ENCODE measurements at regions not wholly inside any gene's neighbourhood (a gene's known extent, or its start where the extent isn't known, plus 50 kb on each side); places are given as distances from the start of the nearest gene placed in this dataset.

- no peak for DNase-seq (ENCODE audit: low spot score)
Measured at GRCh38 chr4:11342401-11342800, 86.3 kb downstream of the HS3ST1 start.

- DNase-seq (ENCODE audit: low spot score), result no peak
Measured at GRCh38 chr4:11341337-11342043, 87.2 kb downstream of the HS3ST1 start.

GRCh38 chr4:11338956-11339782 lies 89.5 kb downstream of the HS3ST1 start:
- no peak for DNase-seq (ENCODE audit: low spot score)

- DNase-seq (ENCODE audit: low spot score), result no peak
Measured at GRCh38 chr4:11337287-11337686, 91.4 kb downstream of the HS3ST1 start.

- no peak for DNase-seq (ENCODE audit: low spot score)
Measured at GRCh38 chr4:11336435-11336834, 92.3 kb downstream of the HS3ST1 start.

- DNase-seq (ENCODE audit: low spot score), result no peak
Measured at GRCh38 chr4:11334887-11335286, 93.8 kb downstream of the HS3ST1 start.

GRCh38 chr4:11328401-11328800 lies 100.3 kb downstream of the HS3ST1 start:
- DNase-seq (ENCODE audit: low spot score), result no peak

GRCh38 chr4:11326021-11326420 lies 102.7 kb downstream of the HS3ST1 start:
- no peak for DNase-seq (ENCODE audit: low spot score)

GRCh38 chr4:11323771-11324170 lies 104.9 kb downstream of the HS3ST1 start:
- no peak for DNase-seq (ENCODE audit: low spot score)

- no peak for DNase-seq (ENCODE audit: low spot score)
Measured at GRCh38 chr4:11313157-11313943, 115.3 kb downstream of the HS3ST1 start.

GRCh38 chr4:11312389-11312788 lies 116.3 kb downstream of the HS3ST1 start:
- DNase-seq (ENCODE audit: low spot score), result no peak

GRCh38 chr4:11301075-11301660 lies 127.5 kb downstream of the HS3ST1 start:
- DNase-seq (ENCODE audit: low spot score), result no peak

- no peak for DNase-seq (ENCODE audit: low spot score)
Measured at GRCh38 chr4:11299836-11300235, 128.9 kb downstream of the HS3ST1 start.

GRCh38 chr4:11299016-11299415 lies 129.7 kb downstream of the HS3ST1 start:
- DNase-seq (ENCODE audit: low spot score), result no peak

GRCh38 chr4:11298451-11298850 lies 130.2 kb downstream of the HS3ST1 start:
- DNase-seq (ENCODE audit: low spot score), result no peak

- no peak for DNase-seq (ENCODE audit: low spot score)
Measured at GRCh38 chr4:11297627-11298026, 131.1 kb downstream of the HS3ST1 start.

- no peak for DNase-seq (ENCODE audit: low spot score)
Measured at GRCh38 chr4:11297201-11297600, 131.5 kb downstream of the HS3ST1 start.

- DNase-seq (ENCODE audit: low spot score), result no peak
Measured at GRCh38 chr4:11293866-11294265, 134.8 kb downstream of the HS3ST1 start.

GRCh38 chr4:11287055-11287454 lies 141.6 kb downstream of the HS3ST1 start:
- DNase-seq (ENCODE audit: low spot score), result no peak

GRCh38 chr4:11286533-11286932 lies 142.2 kb downstream of the HS3ST1 start:
- DNase-seq (ENCODE audit: low spot score), result no peak

GRCh38 chr4:11281720-11282119 lies 147.0 kb downstream of the HS3ST1 start:
- no peak for DNase-seq (ENCODE audit: low spot score)

GRCh38 chr4:11271263-11271662 lies 157.4 kb downstream of the HS3ST1 start:
- DNase-seq (ENCODE audit: low spot score), result no peak
